GM12891 (cell line): ENCODE measurements at regions not wholly inside any gene's neighbourhood (a gene's known extent, or its start where the extent isn't known, plus 50 kb on each side); places are given as distances from the start of the nearest gene placed in this dataset.

Experiments
- POLR2A ChIP-seq: IDR thresholded peaks from 2 replicates; pipeline ENCODE4 v1.6.1; 2011; ENCODE audit warnings: low read depth, low read length, control low read depth
- POLR2AphosphoS5 ChIP-seq: IDR thresholded peaks from 2 replicates; pipeline ENCODE4 v1.6.1; 2011; ENCODE audit warnings: low read depth, low read length, control low read depth
- POU2F2 ChIP-seq: IDR thresholded peaks from 2 replicates; pipeline ENCODE4 v1.6.1; 2011; ENCODE audit warnings: low read depth, mild to moderate bottlenecking, control low read depth, low read length, moderate library complexity
- SPI1 ChIP-seq: IDR thresholded peaks from 2 replicates; pipeline ENCODE4 v1.6.1; 2011; ENCODE audit warnings: low read depth, low read length, control low read depth

GRCh38 chr10:125261491-125262186, 101.3 kb upstream of the CTBP2 start:
- no peak for TF ChIP-seq SPI1
- TF ChIP-seq POLR2A: no peak
- TF ChIP-seq POLR2AphosphoS5: no peak
- no peak for TF ChIP-seq POU2F2
